Natural killer cell (primary cell): ENCODE measurements at regions not wholly inside any gene's neighbourhood (a gene's known extent, or its start where the extent isn't known, plus 50 kb on each side); places are given as distances from the start of the nearest gene placed in this dataset.

Experiments
- ATAC-seq, 3 donors: fragments of 150-1000 bp in 2 of 3; fragments of 200-7000 bp in 1 of 3; cut with Tn5 transposase; 1 replicate in 1 of 3; 2 replicates in 2 of 3; pipeline ENCODE4 v1.10.0; 2021; ENCODE audit warnings: mild to moderate bottlenecking in 2 of 3, moderate library complexity in 2 of 3
- DNase-seq, 2 donors: peaks; one replicate each; pipeline versions ENCODE4 v3.0.0 to v3.0.0-alpha.2; 2013 to 2021; ENCODE audit warnings: mixed read lengths in 1 of 2
- H3K27ac ChIP-seq: one replicate; pipeline ENCODE4 v1.5.1; 2013; ENCODE audit warnings: mild to moderate bottlenecking, low read length
- H3K27me3 ChIP-seq: one replicate; pipeline ENCODE4 v1.6.1; 2013; ENCODE audit warnings: low read length; ENCODE audit not compliant: control insufficient read depth, insufficient read depth
- H3K36me3 ChIP-seq: one replicate; pipeline ENCODE4 v1.6.1; 2013; ENCODE audit warnings: low read length; ENCODE audit not compliant: control insufficient read depth, insufficient read depth
- H3K4me1 ChIP-seq: one replicate; pipeline ENCODE4 v1.6.1; 2013; ENCODE audit warnings: low read length; ENCODE audit not compliant: control insufficient read depth, insufficient read depth
- H3K4me3 ChIP-seq: one replicate; pipeline ENCODE4 v1.5.1; 2013; ENCODE audit warnings: low read length
- H3K9me3 ChIP-seq: one replicate; pipeline ENCODE4 v1.6.1; 2013; ENCODE audit warnings: low read length; ENCODE audit not compliant: control insufficient read depth, insufficient read depth
- H3K27ac Mint-ChIP-seq, 2 donors: one replicate each; pipeline ENCODE4 v1.8.0; 2022; ENCODE audit warnings: mild to moderate bottlenecking in 2 of 2, mixed read lengths in 2 of 2, moderate library complexity in 1 of 2
- H3K27me3 Mint-ChIP-seq, 2 donors: one replicate each; pipeline ENCODE4 v1.8.0; 2022; ENCODE audit warnings: low read depth in 2 of 2, mixed read lengths in 2 of 2
- H3K36me3 Mint-ChIP-seq: one replicate; pipeline ENCODE4 v1.8.0; 2022; ENCODE audit warnings: mixed read lengths
- H3K4me1 Mint-ChIP-seq, 2 donors: one replicate each; pipeline ENCODE4 v1.8.0; 2022; ENCODE audit warnings: mixed read lengths in 2 of 2
- H3K4me3 Mint-ChIP-seq: one replicate; pipeline ENCODE4 v1.8.0; 2022; ENCODE audit warnings: mild to moderate bottlenecking, moderate library complexity, mixed read lengths
- H3K9me3 Mint-ChIP-seq, 2 donors: one replicate each; pipeline ENCODE4 v1.8.0; 2022; ENCODE audit warnings: mixed read lengths in 2 of 2
- WGBS: methylation state at CpG from one replicate; pipeline ENCODE4 v1.1.7; 2013; ENCODE audit warnings: missing lambda C conversion rate; ENCODE audit not compliant: insufficient coverage; 5-methylcytosine and 5-hydroxymethylcytosine counted together
- intact Hi-C: fragments of 100-400 bp; cut with micrococcal nuclease; formaldehyde crosslinking; loops from one replicate; pipeline ENCODE4 v1.14.2; 2022
- TF ChIP-seq, protein P1 (sequence below): fragments of 200-600 bp; IDR thresholded peaks from one replicate; pipeline ENCODE4 v1.8.0; 2022; ENCODE audit warnings: antibody characterized with exemption

DNA sequence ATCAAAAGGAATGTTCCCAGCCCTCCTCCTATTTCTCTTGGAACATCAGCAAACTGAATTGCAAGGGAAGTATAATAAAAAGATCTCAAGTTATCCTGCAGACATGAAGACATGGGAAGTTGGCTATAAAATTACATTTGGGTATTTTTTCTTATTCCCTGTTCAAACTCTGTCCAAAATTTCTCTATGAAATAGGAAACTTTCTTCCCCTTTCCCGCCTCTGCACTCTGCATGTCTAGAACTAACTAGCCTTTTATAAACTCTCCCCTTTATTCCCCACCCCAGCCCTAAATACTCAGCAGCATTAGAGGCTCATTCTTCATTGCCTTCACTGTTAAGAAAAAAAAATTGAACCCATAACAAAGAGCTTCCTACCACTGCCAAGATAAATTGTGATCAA, 126.7 kb upstream of the EDNRA start:
- no peak for DNase-seq
- peaks cover 7 to 9% of the 10 kb centered on the region in 2 donors for H3K9me3 Mint-ChIP-seq
- Histone ChIP-seq H3K27ac (no peak overlapping the region), H3K9me3 (no peaks in the 10 kb centered on the region), H3K36me3 (no peaks in the 10 kb centered on the region), H3K4me3 (no peak overlapping the region), H3K27me3 (no peaks in the 10 kb centered on the region), H3K4me1 (no peaks in the 10 kb centered on the region)
- TF ChIP-seq, protein P1, sequence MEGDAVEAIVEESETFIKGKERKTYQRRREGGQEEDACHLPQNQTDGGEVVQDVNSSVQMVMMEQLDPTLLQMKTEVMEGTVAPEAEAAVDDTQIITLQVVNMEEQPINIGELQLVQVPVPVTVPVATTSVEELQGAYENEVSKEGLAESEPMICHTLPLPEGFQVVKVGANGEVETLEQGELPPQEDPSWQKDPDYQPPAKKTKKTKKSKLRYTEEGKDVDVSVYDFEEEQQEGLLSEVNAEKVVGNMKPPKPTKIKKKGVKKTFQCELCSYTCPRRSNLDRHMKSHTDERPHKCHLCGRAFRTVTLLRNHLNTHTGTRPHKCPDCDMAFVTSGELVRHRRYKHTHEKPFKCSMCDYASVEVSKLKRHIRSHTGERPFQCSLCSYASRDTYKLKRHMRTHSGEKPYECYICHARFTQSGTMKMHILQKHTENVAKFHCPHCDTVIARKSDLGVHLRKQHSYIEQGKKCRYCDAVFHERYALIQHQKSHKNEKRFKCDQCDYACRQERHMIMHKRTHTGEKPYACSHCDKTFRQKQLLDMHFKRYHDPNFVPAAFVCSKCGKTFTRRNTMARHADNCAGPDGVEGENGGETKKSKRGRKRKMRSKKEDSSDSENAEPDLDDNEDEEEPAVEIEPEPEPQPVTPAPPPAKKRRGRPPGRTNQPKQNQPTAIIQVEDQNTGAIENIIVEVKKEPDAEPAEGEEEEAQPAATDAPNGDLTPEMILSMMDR = no peak
- H3K4me3 Mint-ChIP-seq = no peak overlapping the region
- no peaks in the 10 kb centered on the region for H3K36me3 Mint-ChIP-seq
- no peaks in the 10 kb centered on the region for H3K4me1 Mint-ChIP-seq
- intact Hi-C loops = no loop called here
- ATAC-seq = no peak
- WGBS = 86% methylated on average over 1 of the region's 1 CpG
- H3K27ac Mint-ChIP-seq = no peak overlapping the region
- H3K27me3 Mint-ChIP-seq = no peaks in the 10 kb centered on the region

DNA sequence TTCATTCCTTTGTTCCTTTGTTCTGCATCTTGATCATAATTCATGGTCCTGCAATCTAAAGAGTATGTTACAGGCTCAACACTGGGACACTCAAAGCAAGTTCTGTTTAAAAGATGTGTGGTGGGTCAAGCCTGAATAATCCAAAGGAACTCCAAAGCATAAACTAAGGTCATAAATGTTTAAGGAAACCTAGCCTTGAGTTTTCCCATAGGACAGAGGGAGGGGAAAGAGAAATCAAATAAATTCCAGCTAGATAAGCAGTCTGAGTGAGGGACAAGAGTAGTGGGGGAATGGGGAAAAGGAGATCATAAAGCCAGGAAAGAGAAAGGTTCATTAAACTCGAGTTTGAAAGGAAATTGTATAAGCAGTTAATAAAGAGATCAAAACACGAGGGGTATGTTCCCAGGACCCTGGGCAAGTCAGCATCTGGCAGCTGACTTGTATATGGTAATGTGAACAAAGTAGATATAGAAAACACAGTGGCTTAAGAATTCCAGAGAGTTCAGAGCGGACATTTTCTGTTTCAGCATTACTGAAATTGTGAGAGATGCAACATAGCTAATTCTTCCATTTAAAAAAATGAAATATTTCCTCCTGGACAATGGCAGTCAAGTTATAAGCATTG, 125.8 kb upstream of the EDNRA start:
- Mint-ChIP-seq H3K27ac (no peak overlapping the region), H3K27me3 (no peaks in the 10 kb centered on the region), H3K36me3 (no peaks in the 10 kb centered on the region), H3K4me1 (no peaks in the 10 kb centered on the region), H3K9me3 (peaks cover 3 to 7% of the 10 kb centered on the region in 2 donors), H3K4me3 (no peak overlapping the region)
- Histone ChIP-seq H3K4me1 (no peaks in the 10 kb centered on the region), H3K4me3 (no peak overlapping the region), H3K36me3 (no peaks in the 10 kb centered on the region), H3K9me3 (no peaks in the 10 kb centered on the region), H3K27me3 (no peaks in the 10 kb centered on the region), H3K27ac (no peak overlapping the region)
- TF ChIP-seq, protein P1 = no peak
- intact Hi-C loops = no loop called here
- no peak for ATAC-seq
- no peak for DNase-seq
- 58% methylated on average over 3 of the region's 3 CpGs for WGBS

DNA sequence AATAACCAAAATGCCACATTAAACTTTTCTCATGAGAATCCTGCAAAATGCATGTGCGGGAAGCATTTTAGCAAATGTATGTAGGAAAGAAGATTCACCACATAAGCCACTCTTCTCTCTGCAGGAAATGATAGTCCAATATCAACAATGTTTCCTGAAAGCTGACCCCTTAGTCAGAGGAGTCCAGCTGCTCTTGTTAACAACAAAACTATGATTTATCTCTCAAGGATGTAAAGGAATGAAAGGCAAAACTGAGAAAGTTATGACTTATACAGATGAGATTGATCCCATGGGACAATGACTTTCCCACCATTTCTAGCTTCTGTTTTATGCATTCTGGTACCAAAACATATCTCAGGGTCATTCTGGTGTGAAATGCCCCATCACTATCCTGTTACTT, 125.0 kb upstream of the EDNRA start:
- H3K36me3 Mint-ChIP-seq = no peaks in the 10 kb centered on the region
- H3K27ac Mint-ChIP-seq = no peak overlapping the region
- no peak overlapping the region for H3K4me3 ChIP-seq
- ATAC-seq (no peak), DNase-seq (no peak)
- no peak overlapping the region for H3K4me3 Mint-ChIP-seq
- H3K4me1 ChIP-seq = no peaks in the 10 kb centered on the region
- peaks cover 0 to 7% of the 10 kb centered on the region in 2 donors for H3K9me3 Mint-ChIP-seq
- H3K36me3 ChIP-seq = no peaks in the 10 kb centered on the region
- no peaks in the 10 kb centered on the region for H3K4me1 Mint-ChIP-seq
- intact Hi-C loops = no loop called here
- TF ChIP-seq, protein P1 = no peak
- WGBS = no CpG with 5 or more reads among the region's 1 CpG
- H3K9me3 ChIP-seq = no peaks in the 10 kb centered on the region
- no peaks in the 10 kb centered on the region for H3K27me3 ChIP-seq
- H3K27me3 Mint-ChIP-seq = no peaks in the 10 kb centered on the region
- H3K27ac ChIP-seq = no peak overlapping the region

DNA sequence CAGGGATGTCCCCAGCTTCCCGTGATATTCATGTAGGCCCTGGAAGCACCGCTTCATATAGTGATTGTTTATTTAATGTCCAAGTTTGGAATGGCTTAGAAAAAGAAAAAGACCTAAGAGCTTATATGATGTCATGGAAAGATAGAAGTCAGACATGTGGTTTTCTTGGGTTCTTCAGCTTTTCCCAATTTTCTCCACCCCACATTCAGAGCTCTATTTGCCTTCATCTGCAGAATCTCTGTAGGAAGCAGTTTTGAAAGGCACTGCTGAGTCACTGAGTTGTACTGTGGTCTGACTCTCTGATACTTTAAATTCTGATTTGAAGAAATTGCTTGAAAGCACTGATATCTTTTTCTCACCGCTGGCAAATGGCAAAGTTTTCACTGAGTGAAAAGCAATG, 120.6 kb upstream of the EDNRA start:
- Mint-ChIP-seq H3K4me3 (no peak overlapping the region), H3K27ac (no peak overlapping the region), H3K9me3 (peaks cover 8% of the 10 kb centered on the region in 2 donors), H3K36me3 (no peaks in the 10 kb centered on the region), H3K27me3 (no peaks in the 10 kb centered on the region), H3K4me1 (no peaks in the 10 kb centered on the region)
- intact Hi-C loops = no loop called here
- Histone ChIP-seq H3K36me3 (no peaks in the 10 kb centered on the region), H3K4me1 (no peaks in the 10 kb centered on the region), H3K9me3 (no peaks in the 10 kb centered on the region), H3K27me3 (no peaks in the 10 kb centered on the region), H3K4me3 (no peak overlapping the region), H3K27ac (no peak overlapping the region)
- TF ChIP-seq, protein P1 = no peak
- no peak for ATAC-seq
- DNase-seq = no peak
- WGBS = 65% methylated on average over 3 of the region's 3 CpGs
